ENCODE measurements at regions not wholly inside any gene's neighbourhood (a gene's known extent, or its start where the extent isn't known, plus 50 kb on each side); places are given as distances from the start of the nearest gene placed in this dataset.

GRCh38 chr13:31610270-31610998 is 128.9 kb upstream of the RXFP2 start:
- Histone ChIP-seq H3K27me3 (no peaks in the 10 kb centered on the region), H3K9me3 (replicated peaks in 1 of 11) (peaks cover 0 to 15% (median 9%) of the 10 kb centered on the region in 11 experiments; a peak in 10 of 22 replicates), H3K4me1 (peaks cover 0 to 7% (median 0%) of the 10 kb centered on the region in 10 experiments; a peak in 1 of 20 replicates), H3K4me3 (no peak overlapping the region), H3K27ac (no peak overlapping the region), H3K4me2 (peak overlapping the region in 1 of 11 experiments; percentile 15; a peak in 2 of 22 replicates), H3K9ac (no peak overlapping the region), H3K36me3 (no peaks in the 10 kb centered on the region), H4K20me1 (no peaks in the 10 kb centered on the region)
- 0 out of 22 replicates have a peak, but pooled peaks of 1 of the 11 experiments have one; percentile 21 for TF ChIP-seq Cebpa-rat (IDR thresholded peaks at IDR 0.05)

- H3K4me2 ChIP-seq: no peak overlapping the region
- no peak overlapping the region for H3K27ac ChIP-seq
- H3K27me3 ChIP-seq: no peaks in the 10 kb centered on the region
- no peaks in the 10 kb centered on the region for H4K20me1 ChIP-seq
- H3K36me3 ChIP-seq: no peaks in the 10 kb centered on the region
- H3K9me3 ChIP-seq (replicated peaks in 1 of 11): peaks cover 0 to 15% (median 10%) of the 10 kb centered on the region in 11 experiments; a peak in 12 of 22 replicates
- no peak overlapping the region for H3K9ac ChIP-seq
- TF ChIP-seq Cebpa-rat (IDR thresholded peaks at IDR 0.05): no peak
- H3K4me1 ChIP-seq: peaks cover 0 to 7% (median 0%) of the 10 kb centered on the region in 10 experiments; a peak in 1 of 20 replicates
- H3K4me3 ChIP-seq: no peak overlapping the region
Observed at GRCh38 chr13:31611214-31611613, 128.1 kb upstream of the RXFP2 start.

GRCh38 chr13:31614073-31614472 is 125.3 kb upstream of the RXFP2 start:
- Histone ChIP-seq H3K4me1 (peaks cover 0 to 7% (median 0%) of the 10 kb centered on the region in 10 experiments; a peak in 1 of 20 replicates), H3K4me2 (no peak overlapping the region), H3K9me3 (replicated peaks in 1 of 11) (peaks cover 0 to 13% (median 9%) of the 10 kb centered on the region in 11 experiments; a peak in 10 of 22 replicates), H3K27me3 (no peaks in the 10 kb centered on the region), H3K9ac (no peak overlapping the region), H4K20me1 (no peaks in the 10 kb centered on the region), H3K4me3 (no peak overlapping the region), H3K27ac (no peak overlapping the region), H3K36me3 (no peaks in the 10 kb centered on the region)
- no peak for TF ChIP-seq Cebpa-rat (IDR thresholded peaks at IDR 0.05)

DNA sequence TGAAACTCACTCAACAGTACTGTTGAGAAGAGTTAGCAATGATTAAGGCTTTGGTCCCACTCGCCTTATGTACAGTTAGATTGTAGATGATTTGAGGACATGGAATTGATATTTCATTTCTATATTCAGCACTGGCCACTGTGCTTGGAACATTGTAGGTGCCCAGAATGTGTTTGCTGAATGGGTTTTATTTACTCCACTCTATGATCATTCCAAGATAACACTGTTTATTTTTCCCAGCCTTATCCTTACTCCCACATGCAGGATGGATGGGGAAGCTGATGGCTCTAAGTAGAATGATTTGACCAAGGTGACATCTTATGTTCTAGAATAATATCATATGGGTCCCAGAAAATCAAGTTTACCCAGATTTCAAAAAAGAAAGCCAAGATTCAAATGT is 124.6 kb upstream of the RXFP2 start:
- no peak overlapping the region for H3K27ac ChIP-seq
- no peak overlapping the region for H3K9ac ChIP-seq
- no peak overlapping the region for H3K4me2 ChIP-seq
- H3K4me1 ChIP-seq: peaks cover 0 to 7% (median 0%) of the 10 kb centered on the region in 10 experiments; a peak in 1 of 20 replicates
- H3K9me3 ChIP-seq (replicated peaks in 1 of 11): peaks cover 0 to 13% (median 9%) of the 10 kb centered on the region in 11 experiments; a peak in 10 of 22 replicates
- TF ChIP-seq Cebpa-rat (IDR thresholded peaks at IDR 0.05): no peak
- H3K4me3 ChIP-seq: no peak overlapping the region
- no peaks in the 10 kb centered on the region for H4K20me1 ChIP-seq
- H3K36me3 ChIP-seq: no peaks in the 10 kb centered on the region
- no peaks in the 10 kb centered on the region for H3K27me3 ChIP-seq

DNA sequence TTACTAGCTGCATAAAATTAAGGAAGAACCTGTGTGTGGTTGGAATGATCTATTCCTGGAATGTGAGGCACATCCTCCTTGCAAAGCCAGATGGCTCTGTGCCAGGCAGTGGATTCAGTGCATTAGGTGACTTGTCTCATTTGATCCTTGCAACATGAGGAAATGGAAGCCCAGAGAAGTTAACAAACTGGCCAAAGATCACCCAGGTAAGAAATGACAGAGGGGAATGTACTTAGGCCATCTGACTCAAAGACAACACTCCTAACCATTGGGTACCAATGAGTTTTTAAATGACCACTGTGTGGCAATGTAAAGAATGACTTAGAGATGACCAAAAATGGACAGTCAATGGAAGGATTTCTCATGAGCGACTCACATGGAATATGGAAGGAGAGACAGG is 114.2 kb upstream of the RXFP2 start:
- Histone ChIP-seq H4K20me1 (no peaks in the 10 kb centered on the region), H3K27me3 (no peaks in the 10 kb centered on the region), H3K4me2 (peak overlapping the region; percentile 14 to 64 (median 42); a peak in 21 of 22 replicates), H3K9ac (no peak overlapping the region), H3K9me3 (replicated peaks in 1 of 11) (peaks cover 0 to 9% (median 3%) of the 10 kb centered on the region in 11 experiments; a peak in 5 of 22 replicates), H3K27ac (peak overlapping the region in 1 of 11 experiments; percentile 37; a peak in 2 of 22 replicates), H3K36me3 (no peaks in the 10 kb centered on the region), H3K4me1 (peaks cover 41 to 62% (median 54%) of the 10 kb centered on the region in 10 experiments), H3K4me3 (no peak overlapping the region)
- TF ChIP-seq Cebpa-rat (IDR thresholded peaks at IDR 0.05): no peak

DNA sequence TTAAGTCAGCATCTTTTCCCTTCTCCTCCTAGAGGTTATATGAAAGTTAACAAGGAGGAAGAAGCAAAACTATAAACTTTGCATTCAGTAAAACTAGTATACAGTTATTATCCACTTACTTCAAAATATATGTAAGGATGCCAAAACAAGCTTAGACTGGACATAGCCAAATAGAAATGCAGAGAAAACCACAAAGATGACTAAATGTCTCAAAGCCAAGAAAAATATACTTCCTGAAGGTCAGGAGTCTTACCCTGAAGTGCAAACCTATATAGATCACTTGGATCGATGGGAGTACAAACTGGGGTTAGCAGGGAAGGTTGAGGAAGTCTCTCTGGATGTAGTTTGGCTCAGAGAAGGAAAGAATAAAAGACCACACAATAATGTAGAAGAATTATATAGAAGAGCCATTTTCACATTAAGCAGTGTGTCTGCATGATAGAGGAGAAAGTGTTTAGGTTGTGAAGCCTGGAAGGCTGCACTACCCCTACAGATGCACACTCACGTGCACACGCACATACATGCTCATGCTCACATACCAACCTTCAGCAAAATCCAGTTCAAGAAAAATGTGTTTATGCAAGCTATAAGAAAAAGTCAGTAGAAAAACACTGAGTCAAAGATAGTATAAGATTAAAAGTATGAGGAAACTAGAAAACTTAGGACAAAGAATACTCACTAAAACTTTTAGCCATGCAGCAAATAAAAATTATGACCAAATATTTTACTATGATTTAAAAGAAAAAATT is 112.1 kb upstream of the RXFP2 start:
- Histone ChIP-seq H3K36me3 (no peaks in the 10 kb centered on the region), H3K9ac (no peak overlapping the region), H4K20me1 (no peaks in the 10 kb centered on the region), H3K27me3 (no peaks in the 10 kb centered on the region), H3K4me2 (peak overlapping the region in 7 of 11 experiments; percentile 3 to 92 (median 32); a peak in 9 of 22 replicates), H3K4me1 (peaks cover 53 to 82% (median 69%) of the 10 kb centered on the region in 10 experiments), H3K4me3 (no peak overlapping the region), H3K27ac (no peak overlapping the region), H3K9me3 (replicated peaks in 1 of 11) (peaks cover 0 to 1% (median 0%) of the 10 kb centered on the region in 11 experiments; a peak in 4 of 22 replicates)
- no peak for TF ChIP-seq Cebpa-rat (IDR thresholded peaks at IDR 0.05)

DNA sequence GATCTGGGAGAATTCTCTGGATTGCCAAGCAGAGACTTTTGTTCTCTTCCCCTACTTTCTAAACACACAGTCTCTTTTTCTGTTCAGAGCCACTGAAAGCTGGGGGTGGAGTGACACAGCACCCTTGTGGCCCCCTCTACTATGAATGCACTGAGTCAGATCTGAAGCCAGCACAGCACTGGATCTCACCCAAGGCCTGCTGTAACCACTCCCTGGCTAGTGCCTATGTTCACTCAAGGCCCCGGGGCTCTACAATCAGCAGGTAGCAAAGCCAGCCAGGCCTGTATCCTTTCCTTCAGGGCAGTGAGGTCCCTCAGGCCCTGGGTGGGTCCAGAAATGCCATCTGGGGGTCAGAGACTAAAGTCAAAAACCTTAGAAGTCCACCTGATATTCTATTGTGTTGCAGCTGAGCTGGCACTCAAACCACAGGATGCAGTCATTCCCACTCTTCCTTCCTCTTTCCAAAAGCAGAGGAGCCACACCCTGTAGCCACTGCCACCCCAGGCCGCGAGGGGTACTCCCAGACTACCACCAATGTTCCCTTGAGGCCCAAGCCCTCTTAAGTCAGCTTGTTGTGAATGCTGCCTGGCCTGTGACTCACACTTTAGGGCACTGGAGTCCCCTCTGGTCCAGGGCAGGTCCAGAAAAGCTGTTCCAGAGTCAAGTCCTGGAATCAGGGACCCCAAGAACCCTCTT is 110.1 kb upstream of the RXFP2 start:
- Histone ChIP-seq H3K4me3 (peak overlapping the region in 6 of 10 experiments; percentile 29 to 50 (median 42); a peak in 9 of 20 replicates), H4K20me1 (no peaks in the 10 kb centered on the region), H3K4me1 (peaks cover 41 to 75% (median 59%) of the 10 kb centered on the region in 10 experiments), H3K36me3 (no peaks in the 10 kb centered on the region), H3K27me3 (no peaks in the 10 kb centered on the region), H3K9me3 (replicated peaks in 1 of 11) (peaks cover 0 to 16% (median 12%) of the 10 kb centered on the region in 11 experiments; a peak in 17 of 22 replicates), H3K4me2 (peak overlapping the region; percentile 68 to 95 (median 83)), H3K9ac (peak overlapping the region in 10 of 11 experiments; percentile 19 to 80 (median 64); a peak in 18 of 22 replicates), H3K27ac (peak overlapping the region; percentile 15 to 94 (median 84); a peak in 21 of 22 replicates)
- TF ChIP-seq Cebpa-rat (IDR thresholded peaks at IDR 0.05): no peak

- Histone ChIP-seq H3K9ac (no peak overlapping the region), H3K4me1 (peaks cover 28 to 60% (median 45%) of the 10 kb centered on the region in 10 experiments), H3K4me2 (peak overlapping the region in 9 of 11 experiments; percentile 18 to 95 (median 79); a peak in 16 of 22 replicates), H4K20me1 (no peaks in the 10 kb centered on the region), H3K27ac (peak overlapping the region in 9 of 11 experiments; percentile 9 to 94 (median 84); a peak in 15 of 22 replicates), H3K9me3 (replicated peaks in 1 of 11) (peaks cover 0 to 18% (median 14%) of the 10 kb centered on the region in 11 experiments; a peak in 17 of 22 replicates), H3K36me3 (no peaks in the 10 kb centered on the region), H3K27me3 (no peaks in the 10 kb centered on the region), H3K4me3 (no peak overlapping the region)
- TF ChIP-seq Cebpa-rat (IDR thresholded peaks at IDR 0.05): no peak
Observed at GRCh38 chr13:31631071-31631470, 108.3 kb upstream of the RXFP2 start.
